Upper lobe of left lung (tissue), 6 donors: ENCODE measurements at regions not wholly inside any gene's neighbourhood (a gene's known extent, or its start where the extent isn't known, plus 50 kb on each side); places are given as distances from the start of the nearest gene placed in this dataset.

ENCODE experiments used
- ATAC-seq, 2 donors: fragments of 200-7000 bp; cut with Tn5 transposase; one replicate each; pipeline ENCODE4 v1.9.1; 2022; ENCODE audit warnings: mild to moderate bottlenecking in 2 of 2, moderate library complexity in 2 of 2; ENCODE audit not compliant: low FRiP score in 2 of 2
- DNase-seq, 2 donors: peaks; one replicate each; pipeline ENCODE4 v3.0.0-alpha.2; 2019 to 2020
- H3K27ac ChIP-seq, 4 donors: fragments of 200-600 bp; sonication (generic); one replicate each; pipeline ENCODE4 v1.5.1; 2016 to 2019
- H3K27me3 ChIP-seq, 4 donors: fragments of 200-600 bp; sonication (generic); one replicate each; pipeline ENCODE4 v1.5.1; 2017 to 2019
- H3K36me3 ChIP-seq, 4 donors: fragments of 200-600 bp; sonication (generic); one replicate each; pipeline ENCODE4 v1.5.1; 2016 to 2019
- H3K4me1 ChIP-seq, 4 donors: fragments of 200-600 bp; sonication (generic); one replicate each; pipeline ENCODE4 v1.5.1; 2018 to 2019
- H3K4me3 ChIP-seq, 4 donors: fragments of 200-600 bp; sonication (generic); one replicate each; pipeline ENCODE4 v1.5.1; 2017 to 2019; ENCODE audit warnings: mild to moderate bottlenecking in 2 of 4, moderate library complexity in 1 of 4
- H3K9me3 ChIP-seq, 4 donors: fragments of 200-600 bp; sonication (generic); one replicate each; pipeline ENCODE4 v1.5.1; 2018 to 2019
- EP300 ChIP-seq, 4 donors: sonication (generic); formaldehyde crosslinking; IDR thresholded peaks; one replicate each; pipeline ENCODE4 v1.5.1; 2017; ENCODE audit warnings: antibody characterized with exemption in 4 of 4, control low read depth in 2 of 4
- POLR2A ChIP-seq, 4 donors: fragments of 450-650 bp; IDR thresholded peaks; one replicate each; pipeline ENCODE4 v1.5.1; 2016 to 2017; ENCODE audit warnings: antibody characterized with exemption in 4 of 4, mild to moderate bottlenecking in 2 of 4
- POLR2AphosphoS5 ChIP-seq, 2 donors: sonication (generic); formaldehyde crosslinking; IDR thresholded peaks; one replicate each; pipeline ENCODE4 v1.5.1; 2017; ENCODE audit warnings: antibody characterized with exemption in 2 of 2
- WGBS, 2 donors: methylation state at CpG; one replicate each; pipeline ENCODE4 v1.1.5; 2017 to 2018; 5-methylcytosine and 5-hydroxymethylcytosine counted together
- TF ChIP-seq, protein P1 (sequence below), 6 experiments: fragments of 450-650 bp in 4 of 6; fragments of 200-600 bp in 2 of 6; sonication (generic) in 2 of 6; IDR thresholded peaks; one replicate each; pipeline ENCODE4 v1.5.1; 2016 to 2019; ENCODE audit warnings: antibody characterized with exemption in 6 of 6
- donor health status: DM: no; HTN: no; CAD: no; lungs with moderate emphysema.
- donor health status: DM: no; HTN: yes; CAD: no; lungs with severe emphysema.

GRCh38 chr17:15106540-15106939, 158.6 kb downstream of the PMP22 start:
- WGBS, 2 donors, result 57 to 72% methylated on average over 3 of the region's 3 CpGs
- no peak for ATAC-seq

DNA sequence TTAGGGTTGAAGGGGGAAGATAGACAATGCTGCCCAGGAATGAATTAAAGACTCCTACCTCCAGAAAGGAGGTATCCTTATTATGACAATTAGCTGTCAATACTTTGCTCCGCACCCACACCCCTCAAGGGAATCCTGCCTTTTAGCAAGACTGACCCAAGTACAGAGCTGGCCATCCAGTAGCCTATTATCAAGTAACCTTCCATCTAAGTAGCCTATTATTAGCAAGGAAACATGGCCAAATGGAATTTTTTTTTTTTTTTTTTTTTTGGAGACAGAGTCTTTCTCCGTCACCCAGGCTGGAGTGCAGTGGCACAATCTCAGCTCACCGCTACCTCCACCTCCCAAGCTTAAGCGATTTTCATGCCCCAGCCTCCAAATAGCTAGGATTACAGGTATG, 161.3 kb downstream of the PMP22 start:
- no peak for DNase-seq
- Histone ChIP-seq H3K36me3 (no peaks in the 10 kb centered on the region), H3K27me3 (no peaks in the 10 kb centered on the region), H3K9me3 (no peaks in the 10 kb centered on the region), H3K4me1 (no peaks in the 10 kb centered on the region), H3K27ac (no peak overlapping the region), H3K4me3 (no peak overlapping the region)
- TF ChIP-seq EP300 (IDR thresholded peaks at IDR 0.05) (no peak), POLR2AphosphoS5 (IDR thresholded peaks at IDR 0.05) (no peak), POLR2A (IDR thresholded peaks at IDR 0.05) (no peak)
- TF ChIP-seq, protein P1, sequence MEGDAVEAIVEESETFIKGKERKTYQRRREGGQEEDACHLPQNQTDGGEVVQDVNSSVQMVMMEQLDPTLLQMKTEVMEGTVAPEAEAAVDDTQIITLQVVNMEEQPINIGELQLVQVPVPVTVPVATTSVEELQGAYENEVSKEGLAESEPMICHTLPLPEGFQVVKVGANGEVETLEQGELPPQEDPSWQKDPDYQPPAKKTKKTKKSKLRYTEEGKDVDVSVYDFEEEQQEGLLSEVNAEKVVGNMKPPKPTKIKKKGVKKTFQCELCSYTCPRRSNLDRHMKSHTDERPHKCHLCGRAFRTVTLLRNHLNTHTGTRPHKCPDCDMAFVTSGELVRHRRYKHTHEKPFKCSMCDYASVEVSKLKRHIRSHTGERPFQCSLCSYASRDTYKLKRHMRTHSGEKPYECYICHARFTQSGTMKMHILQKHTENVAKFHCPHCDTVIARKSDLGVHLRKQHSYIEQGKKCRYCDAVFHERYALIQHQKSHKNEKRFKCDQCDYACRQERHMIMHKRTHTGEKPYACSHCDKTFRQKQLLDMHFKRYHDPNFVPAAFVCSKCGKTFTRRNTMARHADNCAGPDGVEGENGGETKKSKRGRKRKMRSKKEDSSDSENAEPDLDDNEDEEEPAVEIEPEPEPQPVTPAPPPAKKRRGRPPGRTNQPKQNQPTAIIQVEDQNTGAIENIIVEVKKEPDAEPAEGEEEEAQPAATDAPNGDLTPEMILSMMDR (IDR thresholded peaks at IDR 0.05), result no peak
- no peak for ATAC-seq
- 87 to 88% methylated on average over 4 of the region's 4 CpGs for WGBS, 2 donors

More at GRCh38 chr17:15106540-15106939, 158.6 kb downstream of the PMP22 start:
- no peak for DNase-seq
- Histone ChIP-seq H3K9me3 (no peaks in the 10 kb centered on the region), H3K36me3 (no peaks in the 10 kb centered on the region), H3K4me3 (no peak overlapping the region), H3K27ac (no peak overlapping the region), H3K4me1 (no peaks in the 10 kb centered on the region), H3K27me3 (no peaks in the 10 kb centered on the region)
- TF ChIP-seq, protein P1 (IDR thresholded peaks at IDR 0.05), result no peak
- TF ChIP-seq EP300 (IDR thresholded peaks at IDR 0.05) (no peak), POLR2A (IDR thresholded peaks at IDR 0.05) (no peak), POLR2AphosphoS5 (IDR thresholded peaks at IDR 0.05) (no peak)

GRCh38 chr17:15101175-15101574, 164.0 kb downstream of the PMP22 start:
- TF ChIP-seq POLR2AphosphoS5 (IDR thresholded peaks at IDR 0.05), result no peak
- Histone ChIP-seq H3K9me3 (no peaks in the 10 kb centered on the region), H3K36me3 (no peaks in the 10 kb centered on the region), H3K4me3 (no peak overlapping the region), H3K4me1 (no peaks in the 10 kb centered on the region), H3K27ac (no peak overlapping the region), H3K27me3 (no peaks in the 10 kb centered on the region)
- ATAC-seq (no peak), DNase-seq (no peak)
- 59 to 79% methylated on average over 2 of the region's 2 CpGs for WGBS, 2 donors

- TF ChIP-seq EP300 (IDR thresholded peaks at IDR 0.05) (no peak), POLR2A (IDR thresholded peaks at IDR 0.05) (no peak), POLR2AphosphoS5 (IDR thresholded peaks at IDR 0.05) (no peak)
- 78 to 89% methylated on average over 4 of the region's 4 CpGs for WGBS, 2 donors
- no peak overlapping the region for H3K4me3 ChIP-seq
- ATAC-seq (no peak), DNase-seq (no peak)
- H3K9me3 ChIP-seq, result no peaks in the 10 kb centered on the region
- H3K27ac ChIP-seq, result no peak overlapping the region
- H3K4me1 ChIP-seq, result no peaks in the 10 kb centered on the region
- no peaks in the 10 kb centered on the region for H3K36me3 ChIP-seq
- no peaks in the 10 kb centered on the region for H3K27me3 ChIP-seq
Measured at GRCh38 chr17:15096511-15096910, 168.6 kb downstream of the PMP22 start.

DNA sequence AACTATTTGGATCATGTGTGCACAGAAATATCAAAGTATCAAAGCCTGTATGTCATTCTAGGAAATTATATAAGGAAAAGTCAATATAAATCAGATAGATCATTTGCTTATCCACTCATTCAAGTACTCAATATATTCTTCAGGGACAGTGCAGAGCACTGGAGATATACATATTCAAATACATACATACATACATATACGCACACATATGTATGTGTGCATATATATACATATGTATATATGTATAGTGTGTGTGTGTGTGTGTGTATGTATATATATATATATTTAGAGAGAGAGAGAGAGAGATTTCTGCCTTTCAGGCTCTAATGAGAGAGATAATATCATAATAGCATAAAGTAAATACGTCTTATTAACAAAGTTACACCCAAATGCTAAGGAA, 169.2 kb downstream of the PMP22 start:
- no peak overlapping the region for H3K4me3 ChIP-seq
- H3K9me3 ChIP-seq, result no peaks in the 10 kb centered on the region
- DNase-seq, result no peak
- no peaks in the 10 kb centered on the region for H3K36me3 ChIP-seq
- H3K27me3 ChIP-seq, result no peaks in the 10 kb centered on the region
- no peak overlapping the region for H3K27ac ChIP-seq
- no peaks in the 10 kb centered on the region for H3K4me1 ChIP-seq
- ATAC-seq, result no peak
- TF ChIP-seq POLR2A (IDR thresholded peaks at IDR 0.05) (no peak), EP300 (IDR thresholded peaks at IDR 0.05) (no peak)
- 66 to 87% methylated on average over 2 of the region's 2 CpGs for WGBS, 2 donors

- Histone ChIP-seq H3K9me3 (no peaks in the 10 kb centered on the region), H3K4me3 (no peak overlapping the region), H3K27me3 (no peaks in the 10 kb centered on the region), H3K4me1 (no peaks in the 10 kb centered on the region), H3K27ac (no peak overlapping the region), H3K36me3 (no peaks in the 10 kb centered on the region)
- DNase-seq (no peak), ATAC-seq (no peak)
- TF ChIP-seq POLR2A (IDR thresholded peaks at IDR 0.05) (no peak), POLR2AphosphoS5 (IDR thresholded peaks at IDR 0.05) (no peak), EP300 (IDR thresholded peaks at IDR 0.05) (no peak)
- TF ChIP-seq, protein P1 (IDR thresholded peaks at IDR 0.05), result no peak
- WGBS, 2 donors, result 50 to 62% methylated on average over 7 of the region's 7 CpGs
Measured at GRCh38 chr17:15092762-15093161, 172.4 kb downstream of the PMP22 start.
